A673 (cell line): ENCODE measurements at regions not wholly inside any gene's neighbourhood (a gene's known extent, or its start where the extent isn't known, plus 50 kb on each side); places are given as distances from the start of the nearest gene placed in this dataset.

ENCODE experiments used
- CTCF ChIP-seq: fragments of 300-800, 200-600 bp; sonication (generic); conservative IDR thresholded peaks from 2 replicates; pipeline ENCODE4 v1.5.1; 2017; ENCODE audit warnings: low read depth, mild to moderate bottlenecking, antibody characterized with exemption, low read length, moderate library complexity, mixed read lengths
- EZH2 ChIP-seq: fragments of 200-600 bp; sonication (generic); IDR thresholded peaks from 2 replicates; pipeline ENCODE4 v1.6.1; 2017; ENCODE audit warnings: borderline replicate concordance, low read depth, mild to moderate bottlenecking, mixed read lengths, antibody characterized with exemption, low read length; ENCODE audit not compliant: poor library complexity, severe bottlenecking

- TF ChIP-seq CTCF (no peak), EZH2 (no peak)
Measured at GRCh38 chr1:191490303-191490702, 668.0 kb upstream of the RGS18 start.
